OCI-LY7 (cell line): ENCODE measurements at regions not wholly inside any gene's neighbourhood (a gene's known extent, or its start where the extent isn't known, plus 50 kb on each side); places are given as distances from the start of the nearest gene placed in this dataset.

Source experiments
- EZH2phosphoT487 ChIP-seq: fragments of 200-600 bp; sonication (generic); IDR thresholded peaks from 2 replicates; pipeline ENCODE4 v1.6.1; 2018; ENCODE audit warnings: low read depth, borderline replicate concordance, mild to moderate bottlenecking, mixed run types, antibody characterized with exemption, low read length, moderate library complexity, mixed read lengths
- TF ChIP-seq, protein P1 (sequence below): fragments of 200-600 bp; sonication (generic); conservative IDR thresholded peaks from 2 replicates; pipeline ENCODE4 v1.5.1; 2014; ENCODE audit warnings: mild to moderate bottlenecking, antibody characterized with exemption, low read length, moderate library complexity, mixed read lengths

DNA sequence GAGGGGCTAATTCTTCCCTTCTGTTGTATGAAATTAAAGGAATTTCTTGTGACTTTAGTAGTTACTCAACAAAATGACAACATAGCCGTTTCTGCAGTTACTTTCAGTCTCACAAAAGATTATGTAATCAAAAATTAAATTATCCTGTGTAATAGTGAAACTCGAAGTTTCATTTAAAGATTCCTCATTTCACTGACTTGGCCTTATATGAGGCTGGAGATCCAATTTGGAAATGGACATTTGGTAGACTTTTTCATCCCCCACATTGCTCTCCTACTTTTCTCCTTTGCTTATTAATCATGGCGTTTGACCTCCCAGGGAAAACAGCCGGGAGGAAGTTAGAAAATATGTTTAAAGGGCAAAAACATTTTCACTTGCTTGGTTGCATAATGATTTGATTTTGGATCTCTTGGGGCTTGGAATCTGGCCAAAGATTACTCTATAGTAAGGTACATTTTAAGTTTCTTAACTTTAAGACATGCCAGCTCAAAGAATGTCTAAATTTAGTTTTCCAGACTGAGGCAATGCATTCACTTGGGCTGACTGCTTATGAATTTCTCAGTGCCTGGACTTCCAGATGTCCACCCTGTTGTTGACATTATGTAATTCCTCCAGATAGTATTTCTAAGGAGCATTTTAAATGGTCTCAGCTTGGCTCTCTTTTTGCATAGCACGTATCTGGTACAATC lies 1364.9 kb upstream of the MIR17HG start:
- TF ChIP-seq, protein P1, sequence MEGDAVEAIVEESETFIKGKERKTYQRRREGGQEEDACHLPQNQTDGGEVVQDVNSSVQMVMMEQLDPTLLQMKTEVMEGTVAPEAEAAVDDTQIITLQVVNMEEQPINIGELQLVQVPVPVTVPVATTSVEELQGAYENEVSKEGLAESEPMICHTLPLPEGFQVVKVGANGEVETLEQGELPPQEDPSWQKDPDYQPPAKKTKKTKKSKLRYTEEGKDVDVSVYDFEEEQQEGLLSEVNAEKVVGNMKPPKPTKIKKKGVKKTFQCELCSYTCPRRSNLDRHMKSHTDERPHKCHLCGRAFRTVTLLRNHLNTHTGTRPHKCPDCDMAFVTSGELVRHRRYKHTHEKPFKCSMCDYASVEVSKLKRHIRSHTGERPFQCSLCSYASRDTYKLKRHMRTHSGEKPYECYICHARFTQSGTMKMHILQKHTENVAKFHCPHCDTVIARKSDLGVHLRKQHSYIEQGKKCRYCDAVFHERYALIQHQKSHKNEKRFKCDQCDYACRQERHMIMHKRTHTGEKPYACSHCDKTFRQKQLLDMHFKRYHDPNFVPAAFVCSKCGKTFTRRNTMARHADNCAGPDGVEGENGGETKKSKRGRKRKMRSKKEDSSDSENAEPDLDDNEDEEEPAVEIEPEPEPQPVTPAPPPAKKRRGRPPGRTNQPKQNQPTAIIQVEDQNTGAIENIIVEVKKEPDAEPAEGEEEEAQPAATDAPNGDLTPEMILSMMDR, result no peak
- no peak for TF ChIP-seq EZH2phosphoT487
